Nephron (organoid): ENCODE measurements at regions not wholly inside any gene's neighbourhood (a gene's known extent, or its start where the extent isn't known, plus 50 kb on each side); places are given as distances from the start of the nearest gene placed in this dataset.

Experiments used
- H3K27ac Mint-ChIP-seq, 3 experiments: 2 replicates each; pipeline ENCODE4 v1.8.0; 2020; ENCODE audit warnings: mixed read lengths in 3 of 3, mild to moderate bottlenecking in 2 of 3, moderate library complexity in 1 of 3
- H3K27me3 Mint-ChIP-seq: 2 replicates; pipeline ENCODE4 v1.8.0; 2021; ENCODE audit warnings: low read depth, mild to moderate bottlenecking, moderate library complexity, mixed read lengths
- H3K36me3 Mint-ChIP-seq: 2 replicates; pipeline ENCODE4 v1.8.0; 2020; ENCODE audit warnings: low read depth, mixed read lengths
- H3K4me1 Mint-ChIP-seq: 2 replicates; pipeline ENCODE4 v1.8.0; 2020; ENCODE audit warnings: mixed read lengths
- H3K4me3 Mint-ChIP-seq, 3 experiments: 2 replicates each; pipeline ENCODE4 v1.8.0; 2020; ENCODE audit warnings: mild to moderate bottlenecking in 3 of 3, mixed read lengths in 3 of 3, moderate library complexity in 2 of 3
- H3K9me3 Mint-ChIP-seq: 2 replicates; pipeline ENCODE4 v1.8.0; 2020; ENCODE audit warnings: mixed read lengths
- TF ChIP-seq, protein P1 (sequence below), 3 experiments: fragments of 200-600 bp; sonication (generic); IDR thresholded peaks; one replicate each; pipeline ENCODE4 v1.5.0; 2021; ENCODE audit warnings: antibody characterized with exemption in 3 of 3; ENCODE audit not compliant: unreplicated experiment in 3 of 3

GRCh38 chr6:84333842-84334241 is 106.4 kb upstream of the CEP162 start:
- no peaks in the 10 kb centered on the region for H3K36me3 Mint-ChIP-seq
- TF ChIP-seq, protein P1, sequence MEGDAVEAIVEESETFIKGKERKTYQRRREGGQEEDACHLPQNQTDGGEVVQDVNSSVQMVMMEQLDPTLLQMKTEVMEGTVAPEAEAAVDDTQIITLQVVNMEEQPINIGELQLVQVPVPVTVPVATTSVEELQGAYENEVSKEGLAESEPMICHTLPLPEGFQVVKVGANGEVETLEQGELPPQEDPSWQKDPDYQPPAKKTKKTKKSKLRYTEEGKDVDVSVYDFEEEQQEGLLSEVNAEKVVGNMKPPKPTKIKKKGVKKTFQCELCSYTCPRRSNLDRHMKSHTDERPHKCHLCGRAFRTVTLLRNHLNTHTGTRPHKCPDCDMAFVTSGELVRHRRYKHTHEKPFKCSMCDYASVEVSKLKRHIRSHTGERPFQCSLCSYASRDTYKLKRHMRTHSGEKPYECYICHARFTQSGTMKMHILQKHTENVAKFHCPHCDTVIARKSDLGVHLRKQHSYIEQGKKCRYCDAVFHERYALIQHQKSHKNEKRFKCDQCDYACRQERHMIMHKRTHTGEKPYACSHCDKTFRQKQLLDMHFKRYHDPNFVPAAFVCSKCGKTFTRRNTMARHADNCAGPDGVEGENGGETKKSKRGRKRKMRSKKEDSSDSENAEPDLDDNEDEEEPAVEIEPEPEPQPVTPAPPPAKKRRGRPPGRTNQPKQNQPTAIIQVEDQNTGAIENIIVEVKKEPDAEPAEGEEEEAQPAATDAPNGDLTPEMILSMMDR (IDR thresholded peaks at IDR 0.05; ENCODE audit: unreplicated experiment in 3 of 3), result no peak
- H3K4me3 Mint-ChIP-seq, result no peak overlapping the region
- H3K27me3 Mint-ChIP-seq, result no peaks in the 10 kb centered on the region
- H3K27ac Mint-ChIP-seq, result no peak overlapping the region
- H3K4me1 Mint-ChIP-seq, result peaks cover 7% of the 10 kb centered on the region
- H3K9me3 Mint-ChIP-seq, result peaks cover 27% of the 10 kb centered on the region

DNA sequence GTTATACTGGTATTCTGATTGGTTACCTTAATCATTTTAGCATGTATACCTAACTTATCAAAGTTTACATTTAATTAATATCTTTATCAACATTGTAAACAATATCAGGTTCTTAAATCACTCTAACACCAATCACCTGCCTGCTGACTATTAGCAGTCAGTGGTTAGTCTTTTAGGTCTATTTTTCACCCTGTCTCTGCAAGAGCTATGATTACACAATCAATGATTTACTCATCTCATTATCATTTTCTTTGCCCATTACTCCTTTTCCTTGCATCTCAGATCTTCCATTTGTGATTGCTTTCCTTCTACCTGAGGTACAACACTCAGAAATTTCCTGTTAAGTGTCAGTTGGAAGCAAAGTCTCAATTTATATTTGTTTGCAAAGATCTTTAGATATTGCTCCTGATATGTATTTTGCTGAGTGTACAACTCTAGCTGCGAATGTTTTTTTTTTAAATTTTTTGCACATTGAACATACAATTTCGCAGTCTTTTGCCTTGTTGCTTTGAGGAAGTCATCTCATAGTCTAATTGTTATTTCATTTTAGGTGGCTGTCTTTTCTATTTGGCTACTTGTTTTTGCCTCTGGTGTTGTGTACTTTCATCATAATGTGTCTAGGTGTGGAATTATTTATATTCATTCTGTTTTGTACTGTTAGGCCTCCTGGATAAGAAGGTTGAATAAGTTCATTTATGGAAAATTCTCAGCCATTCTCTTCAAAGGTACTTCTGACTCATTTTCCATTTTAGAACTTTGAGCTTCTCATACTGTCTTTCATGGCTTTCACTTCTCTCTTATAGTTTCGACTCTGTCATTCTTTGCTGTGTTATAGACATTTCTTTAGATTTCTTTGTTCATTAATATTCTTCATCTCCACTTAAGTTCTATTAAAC is 104.9 kb upstream of the CEP162 start:
- TF ChIP-seq, protein P1 (IDR thresholded peaks at IDR 0.05; ENCODE audit: unreplicated experiment in 3 of 3), result no peak
- no peaks in the 10 kb centered on the region for H3K27me3 Mint-ChIP-seq
- peaks cover 7% of the 10 kb centered on the region for H3K4me1 Mint-ChIP-seq
- H3K9me3 Mint-ChIP-seq, result peaks cover 15% of the 10 kb centered on the region
- H3K27ac Mint-ChIP-seq, result no peak overlapping the region
- H3K4me3 Mint-ChIP-seq, result no peak overlapping the region
- H3K36me3 Mint-ChIP-seq, result no peaks in the 10 kb centered on the region

GRCh38 chr6:84330325-84330724 is 102.9 kb upstream of the CEP162 start:
- Mint-ChIP-seq H3K27ac (no peak overlapping the region), H3K36me3 (no peaks in the 10 kb centered on the region), H3K4me3 (no peak overlapping the region), H3K27me3 (no peaks in the 10 kb centered on the region), H3K9me3 (peaks cover under 1% of the 10 kb centered on the region), H3K4me1 (peaks cover 7% of the 10 kb centered on the region)
- TF ChIP-seq, protein P1 (IDR thresholded peaks at IDR 0.05; ENCODE audit: unreplicated experiment in 3 of 3), result no peak

- H3K4me3 Mint-ChIP-seq, result no peak overlapping the region
- H3K36me3 Mint-ChIP-seq, result no peaks in the 10 kb centered on the region
- H3K4me1 Mint-ChIP-seq, result peaks cover 7% of the 10 kb centered on the region
- H3K27ac Mint-ChIP-seq, result peak overlapping the region in 1 of 3 experiments; percentile 1
- H3K9me3 Mint-ChIP-seq, result no peaks in the 10 kb centered on the region
- no peaks in the 10 kb centered on the region for H3K27me3 Mint-ChIP-seq
- TF ChIP-seq, protein P1 (IDR thresholded peaks at IDR 0.05; ENCODE audit: unreplicated experiment in 3 of 3), result no peak
Observed at GRCh38 chr6:84329516-84329915, 102.1 kb upstream of the CEP162 start.

DNA sequence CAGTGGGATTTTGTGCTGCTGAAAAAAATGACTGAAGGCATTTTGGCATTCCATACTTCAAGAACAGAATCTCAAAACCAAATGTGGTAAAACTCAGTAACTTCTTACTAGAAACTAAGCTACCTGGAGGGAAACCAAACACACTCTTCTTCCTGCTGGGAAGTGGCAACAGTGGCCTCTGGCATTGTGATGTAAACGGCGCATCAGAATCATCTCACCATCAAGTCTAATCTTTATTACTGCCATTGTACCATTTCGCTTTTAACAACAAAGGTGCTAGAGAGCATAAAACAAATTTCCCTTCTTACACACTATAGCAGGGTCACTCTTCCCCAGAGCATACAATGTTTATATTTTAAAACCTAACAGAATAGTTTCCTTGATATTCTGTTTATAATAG is 101.6 kb upstream of the CEP162 start:
- Mint-ChIP-seq H3K9me3 (no peaks in the 10 kb centered on the region), H3K36me3 (no peaks in the 10 kb centered on the region), H3K4me3 (no peak overlapping the region), H3K27ac (peak overlapping the region in 1 of 3 experiments; percentile 1), H3K4me1 (peaks cover 7% of the 10 kb centered on the region), H3K27me3 (no peaks in the 10 kb centered on the region)
- TF ChIP-seq, protein P1 (IDR thresholded peaks at IDR 0.05; ENCODE audit: unreplicated experiment in 3 of 3), result no peak

DNA sequence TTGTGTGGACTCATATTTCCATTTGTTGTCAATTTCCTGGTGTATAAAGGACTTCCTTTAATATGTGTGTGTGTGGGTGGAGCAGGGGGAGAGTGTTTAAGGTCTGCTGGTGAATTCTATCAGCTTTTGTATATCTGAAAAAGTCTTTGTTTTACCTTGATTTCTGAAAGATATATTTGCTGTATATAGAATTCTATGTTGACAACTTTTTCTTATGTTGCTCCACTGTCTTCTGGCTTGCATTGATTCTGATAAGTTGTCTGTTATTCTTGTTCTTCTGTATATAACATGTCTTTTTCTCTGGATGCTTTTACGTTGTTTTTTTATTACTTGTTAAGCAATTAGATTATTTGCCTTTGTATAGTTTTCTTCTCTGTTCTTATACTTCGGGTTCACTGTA is 90.0 kb upstream of the CEP162 start:
- no peaks in the 10 kb centered on the region for H3K4me1 Mint-ChIP-seq
- TF ChIP-seq, protein P1 (IDR thresholded peaks at IDR 0.05; ENCODE audit: unreplicated experiment in 3 of 3), result no peak
- no peaks in the 10 kb centered on the region for H3K27me3 Mint-ChIP-seq
- peaks cover 13% of the 10 kb centered on the region for H3K9me3 Mint-ChIP-seq
- no peak overlapping the region for H3K27ac Mint-ChIP-seq
- no peak overlapping the region for H3K4me3 Mint-ChIP-seq
- H3K36me3 Mint-ChIP-seq, result no peaks in the 10 kb centered on the region
